ENCODE measurements at regions not wholly inside any gene's neighbourhood (a gene's known extent, or its start where the extent isn't known, plus 50 kb on each side); places are given as distances from the start of the nearest gene placed in this dataset.
A peak's percentile ranks its signal among the peaks of the same experiment; 100 is the strongest.

- intact Hi-C loops (cut with DNase I), result no loop called here
- TF ChIP-seq POLR2AphosphoS5 (IDR thresholded peaks at IDR 0.05) (no peak), POLR2A (IDR thresholded peaks at IDR 0.05) (no peak), CTCF (IDR thresholded peaks at IDR 0.05) (no peak)
- Histone ChIP-seq H3K9me3 (no peaks in the 10 kb centered on the region), H3K36me3 (no peaks in the 10 kb centered on the region), H3K4me3 (no peak overlapping the region), H3K27ac (no peak overlapping the region), H3K27me3 (replicated peaks; ENCODE audit: insufficient read depth) (no peaks in the 10 kb centered on the region), H3K4me1 (replicated peaks) (peaks cover 4% of the 10 kb centered on the region)
- WGBS, result 80% methylated on average over 12 of the region's 12 CpGs
- DNase-seq (ENCODE audit: low spot score), result no peak
These were observed 77.0 kb upstream of the MLN start for GRCh38 chr6:33880766-33881165.

GRCh38 chr6:33880104-33880678 lies 76.4 kb upstream of the MLN start:
- Histone ChIP-seq H3K4me3 (no peak overlapping the region), H3K9me3 (no peaks in the 10 kb centered on the region), H3K4me1 (replicated peaks) (no peaks in the 10 kb centered on the region), H3K27me3 (replicated peaks; ENCODE audit: insufficient read depth) (no peaks in the 10 kb centered on the region), H3K27ac (no peak overlapping the region), H3K36me3 (no peaks in the 10 kb centered on the region)
- no peak for TF ChIP-seq POLR2AphosphoS5 (IDR thresholded peaks at IDR 0.05)
- no peak for TF ChIP-seq CTCF (IDR thresholded peaks at IDR 0.05)
- TF ChIP-seq POLR2A (IDR thresholded peaks at IDR 0.05), result no peak
- 80% methylated on average over 10 of the region's 10 CpGs for WGBS
- intact Hi-C loops (cut with DNase I), result no loop called here
- no peak for DNase-seq (ENCODE audit: low spot score)

DNA sequence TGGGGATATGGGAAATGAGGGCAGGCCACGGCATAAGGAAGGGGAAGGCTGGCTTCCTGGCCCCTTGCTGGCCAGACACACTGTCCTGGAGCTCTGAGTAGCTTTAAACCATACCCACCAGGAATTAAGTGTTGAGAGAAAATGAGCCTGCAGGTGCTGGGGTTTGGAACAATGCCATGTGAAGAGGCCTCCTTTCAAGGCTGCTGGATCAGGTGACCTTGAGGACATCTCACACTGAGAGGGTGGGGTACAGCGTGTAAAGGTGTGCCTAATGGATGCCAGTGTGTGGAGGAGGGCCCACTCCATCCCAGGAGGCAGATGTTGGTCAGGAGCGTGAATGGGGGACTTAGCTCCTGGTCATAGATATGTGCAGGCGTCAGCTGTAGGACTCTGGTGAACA lies 74.8 kb upstream of the MLN start:
- H3K4me3 ChIP-seq, result no peak overlapping the region
- no peak for TF ChIP-seq CTCF (IDR thresholded peaks at IDR 0.05)
- no peak for TF ChIP-seq POLR2AphosphoS5 (IDR thresholded peaks at IDR 0.05)
- no peak for TF ChIP-seq POLR2A (IDR thresholded peaks at IDR 0.05)
- DNase-seq (ENCODE audit: low spot score), result no peak
- 78% methylated on average over 4 of the region's 4 CpGs for WGBS
- H3K27ac ChIP-seq, result no peak overlapping the region
- no peaks in the 10 kb centered on the region for H3K36me3 ChIP-seq
- H3K9me3 ChIP-seq, result no peaks in the 10 kb centered on the region
- intact Hi-C loops (cut with DNase I), result no loop called here
- H3K4me1 ChIP-seq (replicated peaks), result no peaks in the 10 kb centered on the region
- no peaks in the 10 kb centered on the region for H3K27me3 ChIP-seq (replicated peaks; ENCODE audit: insufficient read depth)

GRCh38 chr6:33877982-33878535 lies 74.3 kb upstream of the MLN start:
- Histone ChIP-seq H3K4me1 (replicated peaks) (no peaks in the 10 kb centered on the region), H3K27me3 (replicated peaks; ENCODE audit: insufficient read depth) (no peaks in the 10 kb centered on the region), H3K4me3 (no peak overlapping the region), H3K36me3 (no peaks in the 10 kb centered on the region), H3K27ac (no peak overlapping the region), H3K9me3 (no peaks in the 10 kb centered on the region)
- TF ChIP-seq POLR2A (IDR thresholded peaks at IDR 0.05) (no peak), CTCF (IDR thresholded peaks at IDR 0.05) (no peak)
- DNase-seq (ENCODE audit: low spot score), result peak; percentile 41
- intact Hi-C loops (cut with DNase I), result no loop called here
- WGBS, result 58% methylated on average over 7 of the region's 7 CpGs

- no peak for DNase-seq (ENCODE audit: low spot score)
- H3K36me3 ChIP-seq, result no peaks in the 10 kb centered on the region
- no peak overlapping the region for H3K4me3 ChIP-seq
- WGBS, result 99% methylated on average over 5 of the region's 5 CpGs
- intact Hi-C loops (cut with DNase I), result no loop called here
- no peak for TF ChIP-seq CTCF (IDR thresholded peaks at IDR 0.05)
- H3K9me3 ChIP-seq, result no peaks in the 10 kb centered on the region
- no peaks in the 10 kb centered on the region for H3K4me1 ChIP-seq (replicated peaks)
- H3K27me3 ChIP-seq (replicated peaks; ENCODE audit: insufficient read depth), result no peaks in the 10 kb centered on the region
- H3K27ac ChIP-seq, result no peak overlapping the region
These were observed 71.9 kb upstream of the MLN start for GRCh38 chr6:33875696-33876095.
